Hepatocyte (in vitro differentiated cells): ENCODE measurements at regions not wholly inside any gene's neighbourhood (a gene's known extent, or its start where the extent isn't known, plus 50 kb on each side); places are given as distances from the start of the nearest gene placed in this dataset.

Experiments used
- CTCF ChIP-seq: fragments of 200-600 bp; sonication (generic); IDR thresholded peaks from 2 replicates; pipeline ENCODE4 v1.5.1; 2016; ENCODE audit warnings: antibody characterized with exemption, mild to moderate bottlenecking; ENCODE audit not compliant: poor library complexity
- EZH2phosphoT487 ChIP-seq: fragments of 200-600 bp; sonication (generic); IDR thresholded peaks from one replicate; pipeline ENCODE4 v1.6.1; 2018; ENCODE audit warnings: antibody characterized with exemption, mild to moderate bottlenecking, low read depth, moderate library complexity; ENCODE audit not compliant: unreplicated experiment, severe bottlenecking

GRCh38 chr11:127766734-127767133 is 766.2 kb upstream of the KIRREL3 start:
- no peak for TF ChIP-seq CTCF
- TF ChIP-seq EZH2phosphoT487 = no peak
